Naive thymus-derived CD4-positive, alpha-beta T cell (primary cell): ENCODE measurements at regions not wholly inside any gene's neighbourhood (a gene's known extent, or its start where the extent isn't known, plus 50 kb on each side); places are given as distances from the start of the nearest gene placed in this dataset.

Experiments used
- ATAC-seq: fragments of 150-1000 bp; cut with Tn5 transposase; 2 replicates; pipeline ENCODE4 v1.10.0; 2021; ENCODE audit warnings: mild to moderate bottlenecking, moderate library complexity
- CTCF ChIA-PET: fragments of 350-600 bp; sonication (Branson Sonifier 250); formaldehyde crosslinking; loops from one replicate; lab custom pipeline; 2021; ENCODE audit warnings: antibody characterized with exemption; lab: Charles Lee
- POLR2A ChIA-PET: fragments of 350-600 bp; sonication (Branson Sonifier 250); formaldehyde crosslinking; loops from one replicate; lab custom pipeline; 2021; ENCODE audit warnings: antibody characterized with exemption, inconsistent platforms; lab: Charles Lee
- DNase-seq, 9 donors: peaks; one replicate each; pipeline versions ENCODE4 v3.0.0 to v3.0.0-alpha.2; 2020 to 2022; ENCODE audit warnings: mixed read lengths in 1 of 9
- H3K27ac ChIP-seq: one replicate; pipeline ENCODE4 v1.7.0; 2013; ENCODE audit warnings: mild to moderate bottlenecking, low read depth, low read length, moderate library complexity
- H3K27me3 ChIP-seq, 2 donors: one replicate each; pipeline ENCODE4 v1.7.0; 2013; ENCODE audit warnings: low read length in 2 of 2, mild to moderate bottlenecking in 2 of 2, moderate library complexity in 2 of 2; ENCODE audit not compliant: control insufficient read depth in 2 of 2, insufficient read depth in 2 of 2
- H3K36me3 ChIP-seq, 3 experiments: 1 replicate in 2 of 3; 2 replicates in 1 of 3; pipeline ENCODE4 v1.7.0; 2013; ENCODE audit warnings: low read length in 3 of 3, mild to moderate bottlenecking in 3 of 3, moderate library complexity in 1 of 3; ENCODE audit not compliant: insufficient read depth in 3 of 3, control insufficient read depth in 2 of 3
- H3K4me1 ChIP-seq, 2 donors: one replicate each; pipeline ENCODE4 v1.7.0; 2013; ENCODE audit warnings: low read length in 2 of 2, mild to moderate bottlenecking in 2 of 2, moderate library complexity in 1 of 2; ENCODE audit not compliant: control insufficient read depth in 2 of 2, insufficient read depth in 2 of 2
- H3K4me3 ChIP-seq: 2 replicates; pipeline ENCODE4 v1.7.0; 2013; ENCODE audit warnings: mild to moderate bottlenecking, low read length
- H3K9me3 ChIP-seq, 3 experiments: 1 replicate in 2 of 3; 2 replicates in 1 of 3; pipeline ENCODE4 v1.7.0; 2013; ENCODE audit warnings: low read length in 3 of 3; ENCODE audit not compliant: control insufficient read depth in 2 of 3
- H3K27ac Mint-ChIP-seq, 9 donors: one replicate each; pipeline ENCODE4 v1.8.0; 2020 to 2022; ENCODE audit warnings: mixed read lengths in 9 of 9, mild to moderate bottlenecking in 8 of 9, moderate library complexity in 5 of 9, inconsistent platforms in 2 of 9
- H3K27me3 Mint-ChIP-seq, 5 donors: one replicate each; pipeline ENCODE4 v1.8.0; 2021 to 2022; ENCODE audit warnings: mixed read lengths in 5 of 5, mild to moderate bottlenecking in 1 of 5
- H3K36me3 Mint-ChIP-seq, 5 donors: one replicate each; pipeline ENCODE4 v1.8.0; 2020 to 2022; ENCODE audit warnings: mixed read lengths in 5 of 5, mild to moderate bottlenecking in 3 of 5, inconsistent platforms in 1 of 5
- H3K4me1 Mint-ChIP-seq, 7 donors: one replicate each; pipeline ENCODE4 v1.8.0; 2020 to 2022; ENCODE audit warnings: mixed read lengths in 7 of 7, mild to moderate bottlenecking in 3 of 7, inconsistent platforms in 1 of 7
- H3K4me3 Mint-ChIP-seq, 10 donors: one replicate each; pipeline ENCODE4 v1.8.0; 2020 to 2022; ENCODE audit warnings: mild to moderate bottlenecking in 10 of 10, mixed read lengths in 10 of 10, moderate library complexity in 6 of 10, inconsistent platforms in 2 of 10
- H3K9me3 Mint-ChIP-seq, 11 donors: one replicate each; pipeline ENCODE4 v1.8.0; 2020 to 2022; ENCODE audit warnings: mixed read lengths in 11 of 11, mild to moderate bottlenecking in 4 of 11, inconsistent platforms in 1 of 11, moderate library complexity in 1 of 11
- intact Hi-C, 2 donors: fragments of 100-400 bp; cut with micrococcal nuclease; formaldehyde crosslinking; loops; one replicate each; pipeline ENCODE4 v1.15.1; 2023

DNA sequence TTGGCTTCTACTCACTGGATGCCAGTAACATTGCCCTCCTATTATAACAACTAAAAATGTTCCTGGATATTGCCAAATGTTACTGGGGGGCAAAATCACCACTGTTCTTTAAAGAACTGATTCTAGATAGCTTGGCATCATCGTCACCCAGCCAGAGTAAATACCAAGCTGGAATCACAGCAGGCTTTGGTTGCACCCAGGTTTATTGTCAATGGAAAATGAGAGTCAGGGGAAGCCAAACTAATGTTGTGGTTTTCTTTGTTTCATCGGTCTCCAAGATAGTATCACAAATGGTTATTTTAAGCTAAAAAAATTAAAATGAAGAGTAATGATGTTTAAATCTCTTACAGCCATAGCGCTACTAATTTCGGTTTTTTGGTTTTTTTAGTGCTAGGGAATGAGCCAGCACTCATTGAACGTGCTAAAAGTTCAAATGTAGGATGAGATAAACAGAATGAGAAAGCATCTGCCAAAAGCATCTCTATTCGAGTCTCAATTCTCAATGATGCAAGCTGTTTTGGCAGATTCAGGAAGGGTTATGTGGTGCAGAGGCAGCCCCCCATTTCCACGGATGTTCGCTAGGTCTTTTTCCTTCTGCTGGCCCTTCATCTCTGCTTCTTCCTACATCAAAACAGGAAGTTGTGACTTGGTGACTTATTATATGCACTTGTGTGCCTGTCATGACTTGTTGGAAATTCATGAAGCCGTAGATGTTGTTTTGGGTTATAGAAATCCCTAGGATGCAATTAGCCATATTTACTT is 558.0 kb downstream of the EBF1 start:
- ATAC-seq: no peak
- ChIA-PET CTCF (no interaction called here), POLR2A (no interaction called here)
- Histone ChIP-seq H3K9me3 (no peaks in the 10 kb centered on the region), H3K36me3 (no peaks in the 10 kb centered on the region), H3K27me3 (no peaks in the 10 kb centered on the region), H3K4me1 (peaks cover 0 to 11% of the 10 kb centered on the region in 2 donors), H3K27ac (no peak overlapping the region), H3K4me3 (no peak overlapping the region)
- H3K4me1 Mint-ChIP-seq: peaks cover 4 to 59% (median 24%) of the 10 kb centered on the region in 7 donors
- peaks cover 0 to 10% (median 0%) of the 10 kb centered on the region in 5 donors for H3K27me3 Mint-ChIP-seq
- H3K9me3 Mint-ChIP-seq: no peaks in the 10 kb centered on the region
- H3K36me3 Mint-ChIP-seq: no peaks in the 10 kb centered on the region
- intact Hi-C loops: loop anchor here in 1 of 2 donors (10.0 kb wide), 1 partner anchor 107 kb away; no protein-coding TSS in a partner anchor
- H3K27ac Mint-ChIP-seq: peak overlapping the region in 4 of 9 donors; percentile 3 to 82 (median 36)
- H3K4me3 Mint-ChIP-seq: peak overlapping the region in 5 of 10 donors; percentile 33 to 71 (median 57)
- peak in 3 of 9 donors; percentile 4 to 10 (median 9) for DNase-seq

DNA sequence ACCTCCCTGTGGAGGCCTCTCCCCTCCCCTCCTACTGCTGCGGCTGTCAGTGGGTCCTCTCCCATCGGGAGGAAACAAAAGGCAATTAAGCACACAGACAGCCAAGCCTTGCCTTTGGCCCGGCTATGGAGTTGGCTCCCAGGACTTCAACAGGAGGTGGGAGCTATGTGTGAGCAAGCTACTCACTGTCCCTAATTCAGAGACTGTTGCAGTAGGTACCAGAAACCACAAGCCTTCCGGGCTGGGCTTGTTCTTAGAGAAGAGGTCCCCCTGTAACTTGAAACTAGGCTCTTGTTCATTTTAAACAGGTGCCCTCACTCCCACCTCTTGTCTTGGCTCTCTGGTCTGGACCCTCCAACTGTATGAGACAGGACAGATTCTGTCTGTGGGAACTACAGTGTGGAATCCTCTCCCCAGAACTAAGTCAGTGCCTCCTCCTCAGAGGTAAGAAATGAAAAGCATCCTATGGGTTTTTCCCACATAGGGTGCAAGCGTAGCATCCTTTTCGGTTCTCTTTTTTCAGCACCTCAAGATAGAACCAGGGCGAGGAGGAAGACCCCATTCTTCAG is 561.1 kb downstream of the EBF1 start:
- POLR2A ChIA-PET: no interaction called here
- no peak overlapping the region for H3K4me3 ChIP-seq

DNA sequence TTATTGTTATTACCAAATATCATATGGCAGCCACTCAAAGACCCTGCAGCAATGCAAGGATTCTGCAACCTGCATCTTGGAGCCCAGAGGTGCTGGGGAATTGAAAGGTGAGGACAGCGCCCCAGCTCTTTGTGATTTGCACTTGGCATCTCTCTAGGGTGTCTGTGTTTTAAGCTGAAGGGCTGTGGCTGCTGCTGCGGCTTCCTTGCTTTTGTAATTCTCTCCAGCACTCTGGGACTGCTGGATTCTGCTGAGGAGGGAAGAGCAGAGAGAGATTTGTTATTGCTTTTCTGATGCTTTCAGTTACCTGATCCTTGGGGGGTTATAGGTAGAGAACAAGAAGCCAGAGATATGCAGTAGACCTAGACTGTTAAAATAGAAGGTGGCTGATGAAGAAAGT is 562.4 kb downstream of the EBF1 start:
- peaks cover 0 to 13% (median 0%) of the 10 kb centered on the region in 5 donors for H3K27me3 Mint-ChIP-seq
- ChIA-PET CTCF (no interaction called here), POLR2A (no interaction called here)
- intact Hi-C loops: no loop called here
- H3K4me1 Mint-ChIP-seq: peaks cover 4 to 30% (median 17%) of the 10 kb centered on the region in 7 donors
- H3K4me3 Mint-ChIP-seq: no peak overlapping the region
- H3K9me3 Mint-ChIP-seq: no peaks in the 10 kb centered on the region
- no peaks in the 10 kb centered on the region for H3K27me3 ChIP-seq
- no peak for ATAC-seq
- H3K36me3 Mint-ChIP-seq: no peaks in the 10 kb centered on the region
- H3K27ac ChIP-seq: no peak overlapping the region
- no peak overlapping the region for H3K4me3 ChIP-seq
- DNase-seq: no peak
- H3K36me3 ChIP-seq: no peaks in the 10 kb centered on the region
- peaks cover 0 to 7% of the 10 kb centered on the region in 2 donors for H3K4me1 ChIP-seq
- no peaks in the 10 kb centered on the region for H3K9me3 ChIP-seq
- no peak overlapping the region for H3K27ac Mint-ChIP-seq

More for the DNA sequence above, 561.1 kb downstream of the EBF1 start:
- Mint-ChIP-seq H3K4me3 (no peak overlapping the region), H3K4me1 (peaks cover 4 to 38% (median 18%) of the 10 kb centered on the region in 7 donors), H3K9me3 (no peaks in the 10 kb centered on the region), H3K27me3 (peaks cover 0 to 13% (median 0%) of the 10 kb centered on the region in 5 donors), H3K36me3 (no peaks in the 10 kb centered on the region), H3K27ac (no peak overlapping the region)
- no peak overlapping the region for H3K27ac ChIP-seq
- no peaks in the 10 kb centered on the region for H3K27me3 ChIP-seq
- CTCF ChIA-PET: no interaction called here
- intact Hi-C loops: no loop called here
- ATAC-seq (no peak), DNase-seq (no peak)
- no peaks in the 10 kb centered on the region for H3K36me3 ChIP-seq
- H3K4me1 ChIP-seq: peaks cover 0 to 7% of the 10 kb centered on the region in 2 donors
- H3K9me3 ChIP-seq: no peaks in the 10 kb centered on the region

DNA sequence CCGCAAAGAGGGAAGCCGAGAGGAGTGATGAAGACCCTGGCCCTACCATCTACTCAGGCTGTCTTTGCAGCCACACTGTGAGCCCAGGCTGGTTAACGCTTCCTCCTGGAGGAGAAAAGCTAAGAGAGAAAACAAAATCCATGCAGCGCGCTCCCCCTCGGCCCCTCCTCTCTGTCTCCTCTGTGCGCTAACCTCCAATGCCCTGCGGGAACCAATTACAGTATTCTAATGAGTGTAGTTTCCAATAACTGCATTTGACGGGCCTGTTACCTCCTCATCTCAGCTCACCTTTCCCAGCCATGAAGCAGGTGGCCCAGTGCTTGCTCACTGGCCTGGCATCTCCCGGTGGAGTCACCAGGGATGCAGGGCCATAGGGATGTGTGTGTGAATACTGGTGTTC is 565.5 kb downstream of the EBF1 start:
- Mint-ChIP-seq H3K27me3 (peaks cover 0 to 13% (median 0%) of the 10 kb centered on the region in 5 donors), H3K27ac (no peak overlapping the region), H3K36me3 (no peaks in the 10 kb centered on the region), H3K4me1 (peaks cover 0 to 12% (median 6%) of the 10 kb centered on the region in 7 donors), H3K9me3 (no peaks in the 10 kb centered on the region), H3K4me3 (no peak overlapping the region)
- H3K4me1 ChIP-seq: no peaks in the 10 kb centered on the region
- no peaks in the 10 kb centered on the region for H3K9me3 ChIP-seq
- no peaks in the 10 kb centered on the region for H3K27me3 ChIP-seq
- POLR2A ChIA-PET: no interaction called here
- H3K36me3 ChIP-seq: no peaks in the 10 kb centered on the region
- no peak for DNase-seq
- H3K27ac ChIP-seq: no peak overlapping the region
- intact Hi-C loops: no loop called here
- CTCF ChIA-PET: no interaction called here
- no peak overlapping the region for H3K4me3 ChIP-seq
- ATAC-seq: no peak

- H3K4me3 ChIP-seq: no peak overlapping the region
- CTCF ChIA-PET: no interaction called here
- POLR2A ChIA-PET: no interaction called here
- H3K4me1 ChIP-seq: no peaks in the 10 kb centered on the region
- peaks cover 0 to 6% (median 0%) of the 10 kb centered on the region in 7 donors for H3K4me1 Mint-ChIP-seq
- peaks cover 0 to 10% (median 0%) of the 10 kb centered on the region in 5 donors for H3K27me3 Mint-ChIP-seq
- H3K27ac Mint-ChIP-seq: peak overlapping the region in 1 of 9 donors; percentile 59
- H3K4me3 Mint-ChIP-seq: no peak overlapping the region
- H3K9me3 ChIP-seq: no peaks in the 10 kb centered on the region
- intact Hi-C loops: no loop called here
- ATAC-seq: no peak
- H3K27ac ChIP-seq: no peak overlapping the region
- no peaks in the 10 kb centered on the region for H3K36me3 Mint-ChIP-seq
- DNase-seq: no peak
- H3K27me3 ChIP-seq: no peaks in the 10 kb centered on the region
- H3K36me3 ChIP-seq: no peaks in the 10 kb centered on the region
- no peaks in the 10 kb centered on the region for H3K9me3 Mint-ChIP-seq
These were observed 567.0 kb downstream of the EBF1 start for GRCh38 chr5:158532739-158533138.

- CTCF ChIA-PET: no interaction called here
- Histone ChIP-seq H3K36me3 (no peaks in the 10 kb centered on the region), H3K9me3 (no peaks in the 10 kb centered on the region), H3K27me3 (no peaks in the 10 kb centered on the region), H3K4me1 (no peaks in the 10 kb centered on the region), H3K27ac (no peak overlapping the region), H3K4me3 (no peak overlapping the region)
- POLR2A ChIA-PET: no interaction called here
- Mint-ChIP-seq H3K4me3 (no peak overlapping the region), H3K27me3 (peaks cover 0 to 4% (median 0%) of the 10 kb centered on the region in 5 donors), H3K27ac (no peak overlapping the region), H3K9me3 (no peaks in the 10 kb centered on the region), H3K4me1 (peaks cover 0 to 6% (median 0%) of the 10 kb centered on the region in 7 donors), H3K36me3 (no peaks in the 10 kb centered on the region)
- intact Hi-C loops: no loop called here
- no peak for ATAC-seq
- no peak for DNase-seq
These were observed 567.9 kb downstream of the EBF1 start for GRCh38 chr5:158531860-158532259.
